ENCODE measurements at regions not wholly inside any gene's neighbourhood (a gene's known extent, or its start where the extent isn't known, plus 50 kb on each side); places are given as distances from the start of the nearest gene placed in this dataset.
A peak's percentile ranks its signal among the peaks of the same experiment; 100 is the strongest.

GRCh38 chr4:74627504-74627903 lies 166.8 kb downstream of the BTC start:
- no peak overlapping the region for H3K27ac Mint-ChIP-seq

GRCh38 chr4:74628852-74629620 lies 165.3 kb downstream of the BTC start:
- Mint-ChIP-seq H3K9me3 (no peaks in the 10 kb centered on the region), H3K4me3 (no peak overlapping the region), H3K27me3 (ENCODE audit: insufficient read depth) (peaks cover 37% of the 10 kb centered on the region), H3K27ac (no peak overlapping the region), H3K4me1 (ENCODE audit: low read depth) (peaks cover 44% of the 10 kb centered on the region), H3K36me3 (ENCODE audit: low read depth) (peaks cover 4% of the 10 kb centered on the region; the same call in 1 of the 2 replicates)
- TF ChIP-seq CTCF (IDR thresholded peaks at IDR 0.05): no peak
- peak; percentile 26 for DNase-seq

More at GRCh38 chr4:74627504-74627903, 166.8 kb downstream of the BTC start:
- no peak overlapping the region for H3K4me3 Mint-ChIP-seq
- no peak for TF ChIP-seq CTCF (IDR thresholded peaks at IDR 0.05)
- DNase-seq: no peak
- H3K4me1 Mint-ChIP-seq (ENCODE audit: low read depth): peaks cover 43% of the 10 kb centered on the region
- H3K9me3 Mint-ChIP-seq: no peaks in the 10 kb centered on the region
- peaks cover 29% of the 10 kb centered on the region for H3K27me3 Mint-ChIP-seq (ENCODE audit: insufficient read depth)
- no peaks in the 10 kb centered on the region for H3K36me3 Mint-ChIP-seq (ENCODE audit: low read depth)

- no peak for DNase-seq
- no peak overlapping the region for H3K4me3 Mint-ChIP-seq
- H3K9me3 Mint-ChIP-seq: no peaks in the 10 kb centered on the region
- H3K27ac Mint-ChIP-seq: no peak overlapping the region
- peaks cover 4% of the 10 kb centered on the region; the same call in 1 of the 2 replicates for H3K36me3 Mint-ChIP-seq (ENCODE audit: low read depth)
- H3K27me3 Mint-ChIP-seq (ENCODE audit: insufficient read depth): peaks cover 41% of the 10 kb centered on the region
- peaks cover 28% of the 10 kb centered on the region for H3K4me1 Mint-ChIP-seq (ENCODE audit: low read depth)
- TF ChIP-seq CTCF (IDR thresholded peaks at IDR 0.05): no peak
Measured at GRCh38 chr4:74630551-74630950, 163.8 kb downstream of the BTC start.

GRCh38 chr4:74631338-74631737 lies 163.0 kb downstream of the BTC start:
- Mint-ChIP-seq H3K9me3 (no peaks in the 10 kb centered on the region), H3K27me3 (ENCODE audit: insufficient read depth) (peaks cover 40% of the 10 kb centered on the region), H3K27ac (no peak overlapping the region), H3K4me3 (no peak overlapping the region), H3K36me3 (ENCODE audit: low read depth) (peaks cover 4% of the 10 kb centered on the region; the same call in 1 of the 2 replicates), H3K4me1 (ENCODE audit: low read depth) (peaks cover 24% of the 10 kb centered on the region)
- no peak for DNase-seq
- no peak for TF ChIP-seq CTCF (IDR thresholded peaks at IDR 0.05)

- Mint-ChIP-seq H3K27ac (no peak overlapping the region), H3K9me3 (no peaks in the 10 kb centered on the region), H3K4me1 (ENCODE audit: low read depth) (peaks cover 24% of the 10 kb centered on the region), H3K36me3 (ENCODE audit: low read depth) (peaks cover 4% of the 10 kb centered on the region; the same call in 1 of the 2 replicates), H3K27me3 (ENCODE audit: insufficient read depth) (peaks cover 40% of the 10 kb centered on the region), H3K4me3 (no peak overlapping the region)
- no peak for DNase-seq
- no peak for TF ChIP-seq CTCF (IDR thresholded peaks at IDR 0.05)
Measured at GRCh38 chr4:74631988-74632387, 162.3 kb downstream of the BTC start.
